ENCODE measurements at regions not wholly inside any gene's neighbourhood (a gene's known extent, or its start where the extent isn't known, plus 50 kb on each side); places are given as distances from the start of the nearest gene placed in this dataset.

DNA sequence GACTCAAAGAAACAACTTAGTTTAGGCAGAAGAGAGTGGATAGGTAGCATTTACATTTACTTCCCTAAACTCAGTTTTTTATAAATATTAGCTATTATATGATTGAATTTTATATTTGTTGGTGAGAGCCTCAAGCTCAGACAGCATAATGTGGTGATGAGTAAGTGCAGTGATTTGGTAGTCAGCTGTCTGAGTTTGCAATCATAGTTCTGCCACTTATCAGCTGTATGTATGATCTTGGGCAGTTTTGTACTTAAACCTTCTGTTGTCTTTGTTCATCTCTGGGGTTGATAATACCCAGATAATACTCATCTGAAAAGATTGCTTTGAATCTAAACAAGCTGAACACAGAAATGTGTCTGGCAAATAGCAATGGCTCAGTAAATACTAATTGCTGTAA, 108.8 kb downstream of the ANXA1 start:
- TF ChIP-seq, protein P1, sequence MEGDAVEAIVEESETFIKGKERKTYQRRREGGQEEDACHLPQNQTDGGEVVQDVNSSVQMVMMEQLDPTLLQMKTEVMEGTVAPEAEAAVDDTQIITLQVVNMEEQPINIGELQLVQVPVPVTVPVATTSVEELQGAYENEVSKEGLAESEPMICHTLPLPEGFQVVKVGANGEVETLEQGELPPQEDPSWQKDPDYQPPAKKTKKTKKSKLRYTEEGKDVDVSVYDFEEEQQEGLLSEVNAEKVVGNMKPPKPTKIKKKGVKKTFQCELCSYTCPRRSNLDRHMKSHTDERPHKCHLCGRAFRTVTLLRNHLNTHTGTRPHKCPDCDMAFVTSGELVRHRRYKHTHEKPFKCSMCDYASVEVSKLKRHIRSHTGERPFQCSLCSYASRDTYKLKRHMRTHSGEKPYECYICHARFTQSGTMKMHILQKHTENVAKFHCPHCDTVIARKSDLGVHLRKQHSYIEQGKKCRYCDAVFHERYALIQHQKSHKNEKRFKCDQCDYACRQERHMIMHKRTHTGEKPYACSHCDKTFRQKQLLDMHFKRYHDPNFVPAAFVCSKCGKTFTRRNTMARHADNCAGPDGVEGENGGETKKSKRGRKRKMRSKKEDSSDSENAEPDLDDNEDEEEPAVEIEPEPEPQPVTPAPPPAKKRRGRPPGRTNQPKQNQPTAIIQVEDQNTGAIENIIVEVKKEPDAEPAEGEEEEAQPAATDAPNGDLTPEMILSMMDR (IDR thresholded peaks at IDR 0.05; ENCODE audit: extremely low read depth in 1 of 2, insufficient read depth in 1 of 2, low read depth in 1 of 2, low read length in 2 of 2), result no peak
- TF ChIP-seq EZH2 (IDR thresholded peaks at IDR 0.05; ENCODE audit: borderline replicate concordance, low read depth, low read length, severe bottlenecking) (no peak), POLR2A (IDR thresholded peaks at IDR 0.05; ENCODE audit: low read depth, low read length) (no peak), GATA2 (IDR thresholded peaks at IDR 0.05; ENCODE audit: insufficient read depth, insufficient read length, low read depth, low read length) (no peak), FOS (IDR thresholded peaks at IDR 0.05; ENCODE audit: borderline replicate concordance, insufficient read depth, low read length) (no peak)

All from endothelial cell of umbilical vein (primary cell).